Hepatocyte (in vitro differentiated cells): ENCODE measurements at regions not wholly inside any gene's neighbourhood (a gene's known extent, or its start where the extent isn't known, plus 50 kb on each side); places are given as distances from the start of the nearest gene placed in this dataset.

Experiments
- DNase-seq: peaks from one replicate; pipeline ENCODE4 v3.0.0-alpha.2; 2016; ENCODE audit warnings: low spot score
- H2AFZ ChIP-seq: fragments of 200-600 bp; sonication (generic); 2 replicates; pipeline ENCODE4 v1.6.0; 2016; ENCODE audit warnings: antibody characterized with exemption, mild to moderate bottlenecking
- H3K27ac ChIP-seq: fragments of 200-600 bp; sonication (generic); 2 replicates; pipeline ENCODE4 v1.5.1; 2016; ENCODE audit warnings: mild to moderate bottlenecking
- H3K27me3 ChIP-seq: fragments of 200-600 bp; sonication (generic); 2 replicates; pipeline ENCODE4 v1.6.1; 2016
- H3K36me3 ChIP-seq: fragments of 200-600 bp; sonication (generic); replicated peaks from 2 replicates; pipeline ENCODE4 v1.5.1; 2016; ENCODE audit warnings: low read depth; ENCODE audit not compliant: insufficient read depth
- H3K4me1 ChIP-seq: fragments of 200-600 bp; sonication (generic); 2 replicates; pipeline ENCODE4 v1.5.1; 2016; ENCODE audit warnings: mild to moderate bottlenecking, moderate library complexity; ENCODE audit not compliant: insufficient read depth
- H3K4me2 ChIP-seq: fragments of 200-600 bp; sonication (generic); 2 replicates; pipeline ENCODE4 v1.6.0; 2016
- H3K4me3 ChIP-seq: fragments of 200-600 bp; sonication (generic); 2 replicates; pipeline ENCODE4 v1.5.1; 2016; ENCODE audit warnings: mild to moderate bottlenecking
- H3K79me2 ChIP-seq: fragments of 200-600 bp; sonication (generic); 2 replicates; pipeline ENCODE4 v1.6.0; 2017; ENCODE audit warnings: mild to moderate bottlenecking
- H3K9me2 ChIP-seq: fragments of 200-600 bp; sonication (generic); replicated peaks from 2 replicates; pipeline ENCODE4 v1.6.0; 2017; ENCODE audit warnings: mild to moderate bottlenecking; ENCODE audit not compliant: insufficient read depth
- H3K9me3 ChIP-seq: fragments of 200-600 bp; sonication (generic); 2 replicates; pipeline ENCODE4 v1.5.1; 2016; ENCODE audit warnings: low read depth, mild to moderate bottlenecking
- H4K20me1 ChIP-seq: fragments of 200-600 bp; sonication (generic); 2 replicates; pipeline ENCODE4 v1.6.0; 2016; ENCODE audit warnings: mild to moderate bottlenecking; ENCODE audit not compliant: insufficient read depth, poor library complexity, severe bottlenecking
- EZH2 ChIP-seq: fragments of 200-600 bp; sonication (generic); IDR thresholded peaks from 2 replicates; pipeline ENCODE4 v1.6.1; 2016; ENCODE audit warnings: antibody characterized with exemption, mild to moderate bottlenecking, borderline replicate concordance
- EZH2phosphoT487 ChIP-seq: fragments of 200-600 bp; sonication (generic); IDR thresholded peaks from one replicate; pipeline ENCODE4 v1.6.1; 2018; ENCODE audit warnings: antibody characterized with exemption, mild to moderate bottlenecking, low read depth, moderate library complexity; ENCODE audit not compliant: unreplicated experiment, severe bottlenecking
- WGBS: methylation state at CpG from one replicate; pipeline ENCODE4 v1.1.6; 2016; ENCODE audit warnings: low lambda C conversion rate; ENCODE audit errors: missing lambda C conversion rate; 5-methylcytosine and 5-hydroxymethylcytosine counted together
- TF ChIP-seq, protein P1 (sequence below): fragments of 200-600 bp; sonication (generic); IDR thresholded peaks from 2 replicates; pipeline ENCODE4 v1.5.1; 2016; ENCODE audit warnings: antibody characterized with exemption, mild to moderate bottlenecking; ENCODE audit not compliant: poor library complexity

DNA sequence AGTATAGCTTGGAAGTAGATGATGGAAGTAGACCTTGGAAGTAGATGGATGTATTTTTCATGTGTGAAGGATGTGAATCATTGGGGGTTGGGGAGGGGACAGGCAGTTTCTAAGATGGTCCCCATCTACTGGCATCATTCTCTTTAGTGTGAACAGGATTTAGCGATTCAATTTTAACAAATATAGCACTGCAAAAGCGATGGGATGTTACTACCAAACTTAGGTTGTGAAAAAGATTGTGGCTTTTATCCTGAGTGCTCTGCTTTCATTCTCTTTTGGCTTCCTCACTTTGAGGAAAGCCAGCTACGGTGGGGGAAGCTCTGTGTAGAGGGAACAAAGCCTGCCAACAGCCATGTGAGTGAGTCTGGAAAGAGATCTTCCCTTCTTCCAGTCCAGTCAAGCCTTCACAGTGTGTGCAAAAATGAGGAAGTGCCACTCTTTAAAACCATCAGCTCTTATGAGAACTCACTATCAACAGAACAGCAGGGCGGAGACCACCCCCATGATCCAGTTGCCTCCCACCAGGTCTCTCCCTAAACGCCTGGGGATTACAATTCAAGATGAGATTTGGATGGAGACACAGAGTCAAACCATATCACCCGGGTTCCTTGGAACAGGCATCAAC, 441.4 kb downstream of the SH3GL2 start:
- Histone ChIP-seq H3K9me2 (no peaks in the 10 kb centered on the region), H3K4me3 (no peak overlapping the region), H4K20me1 (no peaks in the 10 kb centered on the region), H3K4me1 (no peaks in the 10 kb centered on the region), H3K36me3 (no peaks in the 10 kb centered on the region), H3K27me3 (no peaks in the 10 kb centered on the region), H2AFZ (no peak overlapping the region), H3K27ac (no peak overlapping the region), H3K9me3 (no peaks in the 10 kb centered on the region), H3K79me2 (no peaks in the 10 kb centered on the region), H3K4me2 (no peak overlapping the region)
- DNase-seq, result no peak
- TF ChIP-seq EZH2phosphoT487 (no peak), EZH2 (no peak)
- TF ChIP-seq, protein P1, sequence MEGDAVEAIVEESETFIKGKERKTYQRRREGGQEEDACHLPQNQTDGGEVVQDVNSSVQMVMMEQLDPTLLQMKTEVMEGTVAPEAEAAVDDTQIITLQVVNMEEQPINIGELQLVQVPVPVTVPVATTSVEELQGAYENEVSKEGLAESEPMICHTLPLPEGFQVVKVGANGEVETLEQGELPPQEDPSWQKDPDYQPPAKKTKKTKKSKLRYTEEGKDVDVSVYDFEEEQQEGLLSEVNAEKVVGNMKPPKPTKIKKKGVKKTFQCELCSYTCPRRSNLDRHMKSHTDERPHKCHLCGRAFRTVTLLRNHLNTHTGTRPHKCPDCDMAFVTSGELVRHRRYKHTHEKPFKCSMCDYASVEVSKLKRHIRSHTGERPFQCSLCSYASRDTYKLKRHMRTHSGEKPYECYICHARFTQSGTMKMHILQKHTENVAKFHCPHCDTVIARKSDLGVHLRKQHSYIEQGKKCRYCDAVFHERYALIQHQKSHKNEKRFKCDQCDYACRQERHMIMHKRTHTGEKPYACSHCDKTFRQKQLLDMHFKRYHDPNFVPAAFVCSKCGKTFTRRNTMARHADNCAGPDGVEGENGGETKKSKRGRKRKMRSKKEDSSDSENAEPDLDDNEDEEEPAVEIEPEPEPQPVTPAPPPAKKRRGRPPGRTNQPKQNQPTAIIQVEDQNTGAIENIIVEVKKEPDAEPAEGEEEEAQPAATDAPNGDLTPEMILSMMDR, result no peak
- 88% methylated on average over 6 of the region's 6 CpGs for WGBS

DNA sequence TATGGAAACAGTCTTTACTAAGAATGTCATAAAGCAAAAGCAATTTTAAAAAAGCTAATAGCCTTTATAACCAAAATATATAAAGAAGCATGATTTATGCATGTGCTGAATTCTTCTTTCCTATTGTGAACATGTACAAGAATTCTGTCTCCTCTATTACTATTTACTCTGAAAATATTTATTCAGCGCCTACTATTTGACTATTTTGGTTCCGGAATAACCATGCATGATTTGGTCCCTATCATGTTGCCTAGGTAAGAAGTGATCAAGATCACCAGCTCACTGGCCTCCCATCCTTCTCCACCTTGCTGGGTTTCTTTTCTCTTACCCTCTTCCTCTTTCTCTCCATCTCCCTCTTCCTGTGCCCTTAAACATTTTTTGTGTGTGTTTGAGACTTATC, 443.8 kb downstream of the SH3GL2 start:
- WGBS, result 84% methylated on average over 2 of the region's 2 CpGs
- no peak for DNase-seq
- Histone ChIP-seq H4K20me1 (no peaks in the 10 kb centered on the region), H3K4me1 (no peaks in the 10 kb centered on the region), H3K36me3 (no peaks in the 10 kb centered on the region), H3K4me2 (no peak overlapping the region), H3K9me2 (no peaks in the 10 kb centered on the region), H3K79me2 (no peaks in the 10 kb centered on the region), H3K9me3 (no peaks in the 10 kb centered on the region), H2AFZ (no peak overlapping the region), H3K27ac (no peak overlapping the region), H3K27me3 (no peaks in the 10 kb centered on the region), H3K4me3 (no peak overlapping the region)
- TF ChIP-seq EZH2 (no peak), EZH2phosphoT487 (no peak)
- TF ChIP-seq, protein P1, result no peak

DNA sequence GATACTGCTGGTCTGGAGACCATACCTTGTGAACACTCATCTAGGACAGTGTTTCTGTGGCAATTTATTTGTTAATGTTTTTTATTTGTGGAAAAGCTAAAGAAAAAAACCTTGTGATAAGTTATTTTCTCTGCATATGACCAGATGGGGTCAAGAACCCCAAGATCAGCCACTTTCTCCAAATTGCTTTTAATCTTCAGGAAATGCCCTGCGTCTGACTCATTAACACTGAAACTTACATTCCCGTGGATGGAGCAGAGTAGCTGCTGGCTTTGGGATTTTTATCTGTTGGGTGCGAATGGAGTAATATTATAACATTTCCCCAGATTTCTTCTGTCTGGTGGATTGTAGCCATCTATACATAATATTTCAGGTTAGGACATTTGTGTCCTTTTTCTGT, 444.5 kb downstream of the SH3GL2 start:
- Histone ChIP-seq H3K79me2 (no peaks in the 10 kb centered on the region), H3K4me1 (no peaks in the 10 kb centered on the region), H3K27me3 (no peaks in the 10 kb centered on the region), H3K4me2 (no peak overlapping the region), H3K9me2 (no peaks in the 10 kb centered on the region), H3K27ac (no peak overlapping the region), H3K36me3 (no peaks in the 10 kb centered on the region), H4K20me1 (no peaks in the 10 kb centered on the region), H2AFZ (no peak overlapping the region), H3K9me3 (no peaks in the 10 kb centered on the region), H3K4me3 (no peak overlapping the region)
- TF ChIP-seq, protein P1, result no peak
- TF ChIP-seq EZH2, result no peak
- no peak for TF ChIP-seq EZH2phosphoT487
- no peak for DNase-seq
- WGBS, result 87% methylated on average over 3 of the region's 3 CpGs

GRCh38 chr9:18032636-18033035, 441.3 kb upstream of the ADAMTSL1 start:
- Histone ChIP-seq H3K4me1 (no peaks in the 10 kb centered on the region), H3K4me3 (no peak overlapping the region), H3K9me3 (no peaks in the 10 kb centered on the region), H4K20me1 (no peaks in the 10 kb centered on the region), H3K36me3 (no peaks in the 10 kb centered on the region), H3K79me2 (no peaks in the 10 kb centered on the region), H3K27me3 (no peaks in the 10 kb centered on the region), H3K27ac (no peak overlapping the region), H2AFZ (no peak overlapping the region), H3K4me2 (no peak overlapping the region), H3K9me2 (no peaks in the 10 kb centered on the region)
- WGBS, result 95% methylated on average over 4 of the region's 4 CpGs
- TF ChIP-seq EZH2, result no peak
- no peak for TF ChIP-seq EZH2phosphoT487
- TF ChIP-seq, protein P1, result no peak
- no peak for DNase-seq
